KBM-7 (cell line): ENCODE measurements at regions not wholly inside any gene's neighbourhood (a gene's known extent, or its start where the extent isn't known, plus 50 kb on each side); places are given as distances from the start of the nearest gene placed in this dataset.

Experiments
- DNase-seq: peaks from one replicate; pipeline ENCODE4 v3.0.0-alpha.2; 2015
- in situ Hi-C: fragments of 300-500 bp; cut with MboI; formaldehyde crosslinking; loops from 2 replicates; pipeline ENCODE4 v1.14.3; 2020; ENCODE audit warnings: low sequenced_read_pairs, low pct_unique_long_range_greater_than_20kb, mixed read lengths

GRCh38 chr6:14966096-14966905 is 279.6 kb upstream of the JARID2 start:
- in situ Hi-C loops, result no loop called here
- no peak for DNase-seq

- DNase-seq, result peak; percentile 15
- in situ Hi-C loops, result no loop called here
Measured at GRCh38 chr6:14966906-14967711, 278.8 kb upstream of the JARID2 start.

- in situ Hi-C loops, result no loop called here
- no peak for DNase-seq
Measured at GRCh38 chr6:14968056-14968637, 277.7 kb upstream of the JARID2 start.

GRCh38 chr6:14969126-14969525 is 276.7 kb upstream of the JARID2 start:
- no peak for DNase-seq
- in situ Hi-C loops, result no loop called here

- DNase-seq, result no peak
- in situ Hi-C loops, result no loop called here
Measured at GRCh38 chr6:14972379-14973067, 273.3 kb upstream of the JARID2 start.

GRCh38 chr6:14974372-14974771 is 271.5 kb upstream of the JARID2 start:
- DNase-seq, result no peak
- in situ Hi-C loops, result no loop called here

- DNase-seq, result no peak
- in situ Hi-C loops, result no loop called here
Measured at GRCh38 chr6:14974792-14975470, 270.9 kb upstream of the JARID2 start.

- in situ Hi-C loops, result no loop called here
- DNase-seq, result peak; percentile 68
Measured at GRCh38 chr6:14975471-14975817, 270.4 kb upstream of the JARID2 start.

GRCh38 chr6:14977747-14978382 is 268.0 kb upstream of the JARID2 start:
- in situ Hi-C loops, result no loop called here
- no peak for DNase-seq

- in situ Hi-C loops, result no loop called here
- peak; percentile 90 for DNase-seq
Measured at GRCh38 chr6:14981960-14982359, 263.9 kb upstream of the JARID2 start.

- in situ Hi-C loops, result no loop called here
Measured at GRCh38 chr6:14983599-14984518, 262.0 kb upstream of the JARID2 start.

GRCh38 chr6:14984519-14984853 is 261.4 kb upstream of the JARID2 start:
- DNase-seq, result no peak
- in situ Hi-C loops, result no loop called here

More at GRCh38 chr6:14983599-14984518, 262.0 kb upstream of the JARID2 start:
- DNase-seq, result no peak

- in situ Hi-C loops, result no loop called here
- no peak for DNase-seq
Measured at GRCh38 chr6:14985366-14985765, 260.5 kb upstream of the JARID2 start.

GRCh38 chr6:14986370-14986769 is 259.5 kb upstream of the JARID2 start:
- no peak for DNase-seq
- in situ Hi-C loops, result no loop called here

- DNase-seq, result no peak
- in situ Hi-C loops, result no loop called here
Measured at GRCh38 chr6:14987490-14987889, 258.4 kb upstream of the JARID2 start.

- no peak for DNase-seq
- in situ Hi-C loops, result no loop called here
Measured at GRCh38 chr6:14992382-14992781, 253.5 kb upstream of the JARID2 start.

- in situ Hi-C loops, result no loop called here
- DNase-seq, result no peak
Measured at GRCh38 chr6:14995208-14995607, 250.7 kb upstream of the JARID2 start.
